Right lobe of liver (tissue), 4 donors: ENCODE measurements at regions not wholly inside any gene's neighbourhood (a gene's known extent, or its start where the extent isn't known, plus 50 kb on each side); places are given as distances from the start of the nearest gene placed in this dataset.

Experiments
- CTCF ChIP-seq, 4 donors: fragments of 200-600 bp in 3 of 4; fragments of 450-650 bp in 1 of 4; IDR thresholded peaks; one replicate each; pipeline versions ENCODE4 v1.5.1 to v1.8.0; 2016 to 2022; ENCODE audit warnings: antibody characterized with exemption in 4 of 4, mild to moderate bottlenecking in 2 of 4
- POLR2A ChIP-seq: fragments of 450-650 bp; IDR thresholded peaks from one replicate; pipeline ENCODE4 v1.6.1; 2017; ENCODE audit warnings: antibody characterized with exemption, mild to moderate bottlenecking
- donor health status: DM: no; HTN: no; CAD: no.
- donor health status: DM: no; HTN: no; CAD: no.
- donor health status: DM: no; HTN: yes; CAD: no.

- TF ChIP-seq CTCF (IDR thresholded peaks at IDR 0.05): no peak
- TF ChIP-seq POLR2A: no peak
Measured at GRCh38 chr13:44260336-44260735, 113.3 kb upstream of the SERP2 start.
